ENCODE measurements at regions not wholly inside any gene's neighbourhood (a gene's known extent, or its start where the extent isn't known, plus 50 kb on each side); places are given as distances from the start of the nearest gene placed in this dataset.

- no peak for TF ChIP-seq EZH2 (IDR thresholded peaks at IDR 0.05; ENCODE audit: borderline replicate concordance, low read length)
- TF ChIP-seq CTCF (conservative IDR thresholded peaks at IDR 0.05 in 1 of 2, IDR thresholded peaks at IDR 0.05 in 1 of 2; ENCODE audit: extremely low read depth in 1 of 2, insufficient read depth in 1 of 2, low read depth in 1 of 2, low read length in 2 of 2), result no peak
Measured at GRCh38 chr11:79942646-79943045, 501.8 kb upstream of the TENM4 start.

Measured in mammary epithelial cell (primary cell).